Lower leg skin (tissue), 3 donors: ENCODE measurements at regions not wholly inside any gene's neighbourhood (a gene's known extent, or its start where the extent isn't known, plus 50 kb on each side); places are given as distances from the start of the nearest gene placed in this dataset.

ENCODE experiments used
- POLR2A ChIP-seq, 2 donors: fragments of 450-650 bp; IDR thresholded peaks; one replicate each; pipeline ENCODE4 v1.6.1; 2016 to 2017; ENCODE audit warnings: antibody characterized with exemption in 2 of 2, mild to moderate bottlenecking in 1 of 2, moderate library complexity in 1 of 2
- TF ChIP-seq, protein P1 (sequence below), 3 donors: fragments of 450-650 bp; IDR thresholded peaks; one replicate each; pipeline ENCODE4 v1.5.1; 2016; ENCODE audit warnings: antibody characterized with exemption in 3 of 3, mild to moderate bottlenecking in 3 of 3, moderate library complexity in 2 of 3

- TF ChIP-seq, protein P1, sequence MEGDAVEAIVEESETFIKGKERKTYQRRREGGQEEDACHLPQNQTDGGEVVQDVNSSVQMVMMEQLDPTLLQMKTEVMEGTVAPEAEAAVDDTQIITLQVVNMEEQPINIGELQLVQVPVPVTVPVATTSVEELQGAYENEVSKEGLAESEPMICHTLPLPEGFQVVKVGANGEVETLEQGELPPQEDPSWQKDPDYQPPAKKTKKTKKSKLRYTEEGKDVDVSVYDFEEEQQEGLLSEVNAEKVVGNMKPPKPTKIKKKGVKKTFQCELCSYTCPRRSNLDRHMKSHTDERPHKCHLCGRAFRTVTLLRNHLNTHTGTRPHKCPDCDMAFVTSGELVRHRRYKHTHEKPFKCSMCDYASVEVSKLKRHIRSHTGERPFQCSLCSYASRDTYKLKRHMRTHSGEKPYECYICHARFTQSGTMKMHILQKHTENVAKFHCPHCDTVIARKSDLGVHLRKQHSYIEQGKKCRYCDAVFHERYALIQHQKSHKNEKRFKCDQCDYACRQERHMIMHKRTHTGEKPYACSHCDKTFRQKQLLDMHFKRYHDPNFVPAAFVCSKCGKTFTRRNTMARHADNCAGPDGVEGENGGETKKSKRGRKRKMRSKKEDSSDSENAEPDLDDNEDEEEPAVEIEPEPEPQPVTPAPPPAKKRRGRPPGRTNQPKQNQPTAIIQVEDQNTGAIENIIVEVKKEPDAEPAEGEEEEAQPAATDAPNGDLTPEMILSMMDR (IDR thresholded peaks at IDR 0.05): no peak
- TF ChIP-seq POLR2A (IDR thresholded peaks at IDR 0.05): no peak
Observed at GRCh38 chr2:16440898-16441297, 224.7 kb downstream of the CYRIA start.
